ENCODE measurements at regions not wholly inside any gene's neighbourhood (a gene's known extent, or its start where the extent isn't known, plus 50 kb on each side); places are given as distances from the start of the nearest gene placed in this dataset.

GRCh38 chr1:232754930-232755329 lies 50.3 kb upstream of the MAP10 start:
- Histone ChIP-seq H3K36me3 (ENCODE audit: low read depth, low read length) (peaks cover under 1% of the 10 kb centered on the region; the same call in 1 of the 2 replicates), H2AFZ (ENCODE audit: low read length) (no peak overlapping the region), H3F3A (ENCODE audit: low read length, unreplicated experiment) (no peaks in the 10 kb centered on the region), H3K4me2 (ENCODE audit: low read length) (no peak overlapping the region), H3K27ac (ENCODE audit: low read length) (no peak overlapping the region), H3K27me3 (ENCODE audit: low read length) (no peaks in the 10 kb centered on the region), H3K9me3 (ENCODE audit: low read length) (peaks cover 8% of the 10 kb centered on the region; the same call in 1 of the 2 replicates), H3K4me1 (ENCODE audit: insufficient read depth, low read length) (no peaks in the 10 kb centered on the region), H3K9ac (ENCODE audit: low read length) (no peak overlapping the region), H3K79me2 (ENCODE audit: low read length) (no peaks in the 10 kb centered on the region), H4K20me1 (ENCODE audit: low read length) (no peaks in the 10 kb centered on the region), H3K9me2 (replicated peaks; ENCODE audit: low read length) (no peaks in the 10 kb centered on the region), H3K4me3 (ENCODE audit: low read length) (no peak overlapping the region)
- TF ChIP-seq EZH2 (IDR thresholded peaks at IDR 0.05; ENCODE audit: low read length, unreplicated experiment), result no peak
- TF ChIP-seq CTCF (conservative IDR thresholded peaks at IDR 0.05; ENCODE audit: low read depth, low read length), result no peak
- no peak for TF ChIP-seq EZH2phosphoT487 (IDR thresholded peaks at IDR 0.05; ENCODE audit: borderline replicate concordance, low read length)
- intact Hi-C loops (cut with micrococcal nuclease), result no loop called here
- no peak for ATAC-seq
- no peak for DNase-seq
- POLR2A ChIA-PET (ENCODE audit: unreplicated experiment), result no interaction called here
- CTCF ChIA-PET, result no interaction called here
- no TSS peak for BruUV-seq (replicated peaks)
